CD4-positive, alpha-beta T cell treated with Interleukin-21 for 1 hour (primary cell): ENCODE measurements at regions not wholly inside any gene's neighbourhood (a gene's known extent, or its start where the extent isn't known, plus 50 kb on each side); places are given as distances from the start of the nearest gene placed in this dataset.
"Not testable (repeated sequence)": the region's sequence is repeated elsewhere in the genome, so short reads cannot be mapped to it uniquely, and the experiment has no call there.

ENCODE experiments used
- DNase-seq: peaks from one replicate; pipeline ENCODE4 v3.0.0-alpha.2; 2020

- DNase-seq, result no peak
Measured at GRCh38 chr14:58907803-58908202, 270.0 kb downstream of the DACT1 start.

DNA sequence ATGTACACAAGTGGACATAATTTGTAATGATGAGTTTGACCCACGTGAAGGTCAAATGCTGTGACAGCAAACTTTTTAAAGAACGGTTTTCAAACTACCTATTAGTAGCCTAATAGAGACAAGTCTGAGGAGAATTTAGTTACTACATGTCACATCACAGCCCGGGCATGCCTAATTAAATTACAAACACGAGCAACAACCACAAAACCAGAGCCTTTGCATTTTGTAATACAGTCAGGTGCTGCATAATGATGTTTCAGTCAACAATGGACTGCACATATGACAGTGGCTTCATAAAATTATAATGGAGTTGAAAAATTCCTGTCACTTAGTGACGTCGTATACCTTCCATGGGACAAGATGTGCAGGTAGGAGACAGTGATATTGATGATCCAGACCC lies 274.5 kb downstream of the DACT1 start:
- no peak for DNase-seq

GRCh38 chr14:58912799-58913432 lies 275.2 kb downstream of the DACT1 start:
- DNase-seq, result no peak

DNA sequence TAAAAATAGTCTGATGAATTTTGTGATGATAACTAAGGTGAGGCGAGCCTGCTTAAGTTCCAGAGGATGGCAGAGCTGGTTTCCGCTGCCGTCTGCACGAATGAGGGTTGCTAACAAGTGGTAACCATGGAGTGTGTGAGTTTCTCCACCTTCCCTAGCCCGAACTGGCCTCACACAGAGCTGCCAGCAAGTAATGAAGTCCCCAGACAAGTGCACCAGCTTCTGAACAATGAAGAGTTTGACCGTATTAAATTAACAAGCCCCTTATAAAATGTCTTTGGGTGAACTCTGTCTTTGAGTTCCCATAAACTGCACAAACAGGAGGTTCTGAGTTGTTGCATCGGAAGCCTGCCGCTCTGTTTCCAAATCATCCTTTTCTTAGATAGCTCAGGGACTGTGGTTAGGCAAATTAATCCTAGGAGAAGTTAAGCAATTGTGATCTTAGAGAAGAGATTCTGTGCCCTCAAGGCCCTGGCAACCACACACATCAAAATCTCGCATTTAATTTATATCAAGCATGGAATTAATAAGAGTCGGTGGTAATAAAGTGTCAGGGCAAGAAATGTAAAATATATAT lies 274.1 kb upstream of the DAAM1 start:
- DNase-seq, result no peak

DNA sequence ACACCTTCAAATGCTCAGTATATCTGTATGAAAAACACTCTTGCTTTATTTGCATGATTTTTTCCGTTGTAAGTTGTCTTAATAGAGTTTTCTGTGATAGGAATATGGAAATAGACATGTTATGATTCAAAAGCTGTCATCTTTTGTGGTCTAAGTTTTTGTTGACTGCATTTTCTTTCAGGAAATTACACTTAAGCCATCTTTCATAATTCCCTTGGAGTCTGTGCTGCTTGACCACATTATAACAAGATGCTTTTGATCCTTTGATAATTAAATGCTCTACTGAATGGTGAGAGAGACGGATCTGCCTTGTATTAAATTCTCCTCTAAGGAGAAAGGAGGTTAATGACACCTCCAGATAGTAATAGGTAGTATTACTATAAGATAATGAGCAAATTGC lies 272.8 kb upstream of the DAAM1 start:
- DNase-seq, result no peak

- no peak for DNase-seq
Measured at GRCh38 chr14:58918066-58918738, 270.3 kb upstream of the DAAM1 start.

DNA sequence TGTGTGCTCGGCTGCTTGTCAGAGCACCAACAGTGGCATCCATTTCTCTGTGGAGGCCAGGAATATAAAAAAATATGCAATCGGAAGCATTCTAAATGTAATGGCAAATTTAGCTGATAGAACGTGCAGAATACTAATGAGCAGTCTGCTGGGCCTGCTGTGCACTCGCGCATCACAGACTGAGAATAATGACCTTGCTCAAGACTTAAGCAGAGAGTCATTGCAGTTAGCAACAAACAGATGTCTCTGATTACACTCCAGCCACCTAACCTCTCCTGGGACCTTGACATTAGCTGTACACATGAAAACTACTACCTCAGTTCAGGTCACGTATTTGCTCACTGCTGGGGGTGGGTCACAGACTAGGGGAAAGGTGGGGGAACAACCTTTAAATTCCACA lies 269.2 kb upstream of the DAAM1 start:
- no peak for DNase-seq

DNA sequence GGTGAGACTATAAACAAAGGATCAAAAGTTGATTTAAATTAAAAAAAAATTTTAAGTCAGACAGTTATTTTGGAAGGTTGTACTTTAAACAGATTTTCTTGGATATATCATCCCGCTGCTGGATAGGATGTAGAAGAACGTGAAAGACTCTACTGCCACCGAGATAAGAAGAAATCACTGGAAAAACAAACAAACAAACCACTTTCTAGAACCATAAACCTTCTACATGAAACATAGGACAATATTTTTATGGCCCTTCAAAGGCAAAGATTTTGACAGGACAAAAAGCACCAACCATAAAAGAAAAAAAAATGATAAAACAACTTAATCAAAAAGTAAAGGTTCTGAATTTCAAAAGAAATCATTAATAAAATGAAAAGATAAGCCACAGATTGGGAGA lies 268.2 kb upstream of the DAAM1 start:
- no peak for DNase-seq

GRCh38 chr14:58922201-58922940 lies 266.1 kb upstream of the DAAM1 start:
- not testable (repeated sequence) for DNase-seq

GRCh38 chr14:58923751-58924405 lies 264.6 kb upstream of the DAAM1 start:
- no peak for DNase-seq

DNA sequence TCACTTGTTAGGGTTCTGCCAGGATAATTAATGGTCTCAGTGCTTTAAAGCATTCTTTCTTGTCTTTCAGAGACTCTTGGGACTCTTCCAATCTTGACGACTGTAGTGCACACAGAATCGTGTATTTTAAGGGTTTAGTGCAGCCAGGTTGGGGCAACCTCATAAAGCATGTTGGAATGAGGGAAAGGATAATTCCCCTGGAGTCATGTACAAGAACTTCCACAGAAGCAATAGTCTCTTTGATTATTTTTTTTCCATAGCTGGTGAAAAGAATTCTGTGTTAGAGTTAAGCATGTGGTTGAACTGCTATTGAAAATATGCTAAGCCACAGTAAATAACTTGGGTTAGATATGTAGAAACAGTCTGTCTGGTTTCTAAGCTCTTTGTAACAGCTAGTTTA lies 246.8 kb upstream of the DAAM1 start:
- no peak for DNase-seq

GRCh38 chr14:58942516-58942915 lies 246.0 kb upstream of the DAAM1 start:
- no peak for DNase-seq

DNA sequence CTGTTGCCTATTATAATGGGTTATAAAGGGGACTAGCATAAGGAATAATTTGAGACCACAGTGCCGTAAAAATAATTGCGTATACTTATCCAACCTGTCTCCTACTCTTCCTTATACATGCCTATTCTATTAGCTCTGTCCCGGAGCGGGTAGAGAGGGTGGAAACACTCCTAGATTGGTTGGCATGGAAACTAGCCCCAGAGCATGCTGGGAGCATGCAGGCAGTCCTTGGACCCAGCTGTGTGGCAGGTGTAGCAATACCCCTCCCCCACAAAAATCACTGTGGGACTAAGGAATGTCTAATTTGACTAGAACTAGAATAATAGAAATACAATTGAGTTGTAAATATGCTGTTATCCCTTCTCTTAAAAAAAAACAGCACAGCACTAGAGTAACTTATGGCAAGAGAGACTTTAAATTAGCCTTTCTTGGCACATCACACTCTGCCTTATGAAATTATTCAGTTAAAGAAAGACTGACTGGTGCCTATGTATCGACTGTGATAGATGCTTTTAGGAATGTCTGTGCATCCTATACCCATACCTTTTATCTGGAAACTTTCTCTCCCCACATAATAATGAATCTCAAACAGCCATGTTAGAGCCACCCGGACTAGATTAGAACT lies 244.0 kb upstream of the DAAM1 start:
- DNase-seq, result no peak

GRCh38 chr14:58944968-58945356 lies 243.5 kb upstream of the DAAM1 start:
- DNase-seq, result no peak

GRCh38 chr14:58946431-58946830 lies 242.0 kb upstream of the DAAM1 start:
- no peak for DNase-seq

DNA sequence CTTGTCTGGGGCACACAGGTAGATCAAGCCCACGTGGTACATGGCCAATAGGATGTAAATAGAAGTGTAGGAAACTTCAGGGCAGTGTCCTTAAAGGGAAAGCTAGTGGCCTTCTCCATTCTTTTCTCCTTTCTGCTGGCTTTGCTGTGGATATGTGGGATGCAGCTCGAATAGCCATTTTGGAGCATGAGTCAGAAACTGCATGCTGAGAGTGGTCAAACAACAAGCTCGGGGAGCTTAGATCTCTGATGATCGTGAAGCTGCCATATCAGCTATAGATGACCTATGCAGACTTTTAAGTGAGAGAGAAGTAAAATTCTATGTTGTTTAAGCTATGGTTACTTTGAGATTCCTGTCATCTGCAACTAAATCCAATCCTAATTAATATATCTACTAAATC lies 241.3 kb upstream of the DAAM1 start:
- DNase-seq, result no peak

GRCh38 chr14:58947814-58948445 lies 240.5 kb upstream of the DAAM1 start:
- no peak for DNase-seq

GRCh38 chr14:58950555-58950954 lies 237.9 kb upstream of the DAAM1 start:
- no peak for DNase-seq

DNA sequence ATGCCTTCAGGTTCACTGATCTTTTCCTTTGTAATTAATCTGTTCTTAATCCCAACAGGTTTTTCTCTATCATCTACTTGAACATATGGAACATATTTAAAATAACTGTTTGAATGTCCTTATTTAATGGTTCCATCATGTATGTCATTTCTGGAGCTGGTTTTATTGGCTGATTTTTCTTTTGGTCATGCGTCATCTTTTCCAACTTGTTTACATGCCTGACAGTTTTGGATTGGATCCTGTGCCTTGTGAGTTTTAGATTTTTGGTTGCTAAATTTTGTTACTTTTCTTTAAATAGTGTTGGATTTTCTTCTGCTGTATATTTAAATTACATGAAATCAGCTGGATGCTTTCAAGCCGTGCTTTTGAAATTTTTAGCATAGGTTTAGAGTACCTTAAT lies 237.3 kb upstream of the DAAM1 start:
- no peak for DNase-seq

- DNase-seq, result no peak
Measured at GRCh38 chr14:58954052-58954451, 234.4 kb upstream of the DAAM1 start.

DNA sequence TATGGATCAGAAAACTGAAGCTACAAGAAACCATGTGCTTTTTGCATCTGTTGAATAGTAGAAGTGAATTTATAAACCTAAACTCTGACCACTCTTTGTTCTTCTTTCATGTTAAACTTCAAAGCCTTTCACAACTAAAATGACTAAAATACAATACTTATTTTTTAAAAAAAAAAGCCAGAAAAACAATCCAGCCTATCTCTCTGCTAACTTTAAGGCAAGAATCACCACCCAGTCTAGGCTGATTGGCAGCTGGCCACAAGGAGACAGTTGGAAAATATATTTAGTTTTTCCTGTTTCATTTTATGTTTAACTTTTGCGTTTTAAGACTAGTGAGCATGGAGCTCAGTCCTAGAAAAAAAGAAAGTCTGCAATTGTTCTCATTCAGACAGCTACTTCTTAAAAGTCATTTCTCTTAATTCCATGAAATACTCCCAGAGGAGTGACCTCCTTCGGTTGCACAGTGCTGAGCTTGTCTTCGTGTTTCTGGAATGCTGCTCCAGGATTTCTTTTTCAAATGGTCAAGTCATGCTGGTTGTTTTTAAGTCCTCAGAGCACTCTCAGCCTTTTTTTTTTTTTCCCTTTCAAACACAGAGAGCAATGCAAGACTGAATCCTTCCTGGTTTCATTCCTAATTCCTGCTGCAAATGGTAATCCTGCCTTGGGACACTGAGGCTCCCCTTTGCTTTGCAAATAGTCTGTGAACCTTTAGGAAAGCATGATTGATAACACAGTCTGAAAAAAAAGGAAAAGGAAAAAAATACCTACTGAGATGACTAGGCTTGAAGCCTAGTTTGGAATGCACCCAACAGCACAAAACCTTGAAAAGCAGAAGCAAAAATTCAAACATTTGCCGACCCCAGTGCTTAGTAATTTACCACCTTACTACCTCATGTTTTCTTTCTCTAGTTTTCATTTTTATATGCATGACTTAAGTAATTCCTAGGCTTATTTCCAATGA lies 233.3 kb upstream of the DAAM1 start:
- DNase-seq, result no peak
